Spleen (tissue), 7 donors: ENCODE measurements at regions not wholly inside any gene's neighbourhood (a gene's known extent, or its start where the extent isn't known, plus 50 kb on each side); places are given as distances from the start of the nearest gene placed in this dataset.

Experiments
- CTCF ChIP-seq, 11 experiments: fragments of 200-600 bp in 7 of 11; fragments of 450-650 bp in 4 of 11; sonication (generic) in 4 of 11; IDR thresholded peaks in 8 of 11; conservative IDR thresholded peaks in 3 of 11; 1 replicate in 7 of 11; 2 replicates in 4 of 11; pipeline versions ENCODE4 v1.4.0 to v1.8.0; 2016 to 2021; ENCODE audit warnings: antibody characterized with exemption in 11 of 11, inconsistent platforms in 4 of 11, mild to moderate bottlenecking in 1 of 11
- POLR2A ChIP-seq, 3 donors: fragments of 450-650 bp; IDR thresholded peaks; one replicate each; pipeline ENCODE4 v1.5.1; 2017; ENCODE audit warnings: antibody characterized with exemption in 3 of 3, mild to moderate bottlenecking in 1 of 3
- donor health status: DM: no; HTN: no; CAD: no; lungs with moderate emphysema.
- donor health status: DM: no; HTN: no; CAD: no.
- donor health status: DM: no; HTN: no; CAD: no.

- TF ChIP-seq CTCF (IDR thresholded peaks at IDR 0.05 in 8 of 11, conservative IDR thresholded peaks at IDR 0.05 in 3 of 11) (no peak), POLR2A (IDR thresholded peaks at IDR 0.05) (no peak)
Measured at GRCh38 chr2:203649176-203649814, 57.1 kb upstream of the CD28 start.
